A549 (cell line): ENCODE measurements at regions not wholly inside any gene's neighbourhood (a gene's known extent, or its start where the extent isn't known, plus 50 kb on each side); places are given as distances from the start of the nearest gene placed in this dataset.
A peak's percentile ranks its signal among the peaks of the same experiment; 100 is the strongest.

Source experiments
- ATAC-seq, 2 experiments: fragments of 200-7000 bp in 1 of 2; fragments of >200 bp in 1 of 2; cut with Nextera tagmentation in 1 of 2; cut with Tn5 transposase in 1 of 2; 3 replicates each; pipeline versions ENCODE4 v1.8.0 to v1.9.1; 2018 to 2020; ENCODE audit warnings: mild to moderate bottlenecking in 1 of 2, moderate library complexity in 1 of 2
- CTCF ChIA-PET: fragments of 300-600 bp; sonication (Branson Sonifier 250); formaldehyde crosslinking; extraction: SDS; loops from one replicate; lab custom pipeline; 2021; ENCODE audit warnings: antibody characterized with exemption, inconsistent platforms; lab: Yijun Ruan, JAX
- POLR2A ChIA-PET: fragments of 350-600 bp; formaldehyde crosslinking; extraction: SDS; loops from one replicate; lab custom pipeline; 2021; ENCODE audit warnings: antibody characterized with exemption, inconsistent platforms; lab: Yijun Ruan, JAX
- DNase-seq, 2 experiments: peaks; one replicate each; pipeline versions ENCODE4 v3.0.0 to v3.0.0-alpha.2; 2011 to 2016; ENCODE audit warnings: low read depth in 1 of 2, low spot score in 1 of 2
- FAIRE-seq: peaks from 2 replicates; lab custom pipeline; 2011; peaks lifted over from hg19 to GRCh38; lab: Jason Lieb, UNC
- H3K27ac ChIP-seq, 2 experiments: fragments of >200 bp; sonication (Bioruptor Twin); formaldehyde crosslinking; 3 replicates each; pipeline ENCODE4 v1.5.1; 2016 to 2017
- H3K4me1 ChIP-seq: fragments of >200 bp; sonication (Bioruptor Twin); formaldehyde crosslinking; 3 replicates; pipeline ENCODE4 v1.6.1; 2016
- H3K4me2 ChIP-seq: fragments of >200 bp; sonication (Bioruptor Twin); formaldehyde crosslinking; 3 replicates; pipeline ENCODE4 v1.6.1; 2016
- H3K4me3 ChIP-seq: fragments of >200 bp; sonication (Bioruptor Twin); formaldehyde crosslinking; 3 replicates; pipeline ENCODE4 v1.5.1; 2016
- H3K9me3 ChIP-seq: fragments of >200 bp; sonication (Bioruptor Twin); formaldehyde crosslinking; 3 replicates; pipeline ENCODE4 v1.6.1; 2016
- BCL3 ChIP-seq: fragments of >200 bp; sonication (Bioruptor Twin); formaldehyde crosslinking; IDR thresholded peaks from 3 replicates; pipeline ENCODE4 v1.6.1; 2016
- CBX8 ChIP-seq: fragments of 200-600 bp; sonication (generic); IDR thresholded peaks from 2 replicates; pipeline ENCODE4 v1.6.1; 2016
- CEBPB ChIP-seq, 2 experiments: fragments of >200 bp in 1 of 2; sonication (Bioruptor Twin) in 1 of 2; formaldehyde crosslinking in 1 of 2; IDR thresholded peaks; 2 replicates each; pipeline ENCODE4 v1.6.1; 2012 to 2016
- CHD4 ChIP-seq: fragments of 200-600 bp; sonication (generic); IDR thresholded peaks from 2 replicates; pipeline ENCODE4 v1.6.1; 2016; ENCODE audit warnings: antibody characterized with exemption, mild to moderate bottlenecking, borderline replicate concordance
- EHMT2 ChIP-seq: fragments of 200-600 bp; sonication (generic); IDR thresholded peaks from 2 replicates; pipeline ENCODE4 v1.6.1; 2016; ENCODE audit warnings: antibody characterized with exemption, low read depth, mild to moderate bottlenecking, moderate library complexity
- ELK1 ChIP-seq: fragments of 150-350 bp; IDR thresholded peaks from 2 replicates; pipeline ENCODE4 v1.6.1; 2014; ENCODE audit warnings: low read depth, mild to moderate bottlenecking, low read length
- ESRRA ChIP-seq: fragments of 150-350 bp; IDR thresholded peaks from 2 replicates; pipeline ENCODE4 v1.6.1; 2014; ENCODE audit warnings: mild to moderate bottlenecking, low read length, borderline replicate concordance
- FOSB ChIP-seq: fragments of 250-450 bp; sonication (Bioruptor Pico); IDR thresholded peaks from 2 replicates; pipeline ENCODE4 v1.5.0; 2020; ENCODE audit warnings: mild to moderate bottlenecking, moderate library complexity
- FOSL2 ChIP-seq, 2 experiments: fragments of 450-650 bp in 1 of 2; fragments of >200 bp in 1 of 2; sonication (Bioruptor Twin) in 1 of 2; formaldehyde crosslinking; IDR thresholded peaks; 2 replicates each; pipeline versions ENCODE4 v1.5.0 to v1.6.1; 2016 to 2020; ENCODE audit warnings: mild to moderate bottlenecking in 1 of 2, moderate library complexity in 1 of 2
- FOXS1 ChIP-seq: fragments of 250-450 bp; sonication (Bioruptor Pico); IDR thresholded peaks from 2 replicates; pipeline ENCODE4 v1.5.0; 2020; ENCODE audit warnings: mild to moderate bottlenecking, moderate library complexity
- HES2 ChIP-seq: fragments of >200 bp; sonication (Bioruptor Twin); formaldehyde crosslinking; IDR thresholded peaks from 2 replicates; pipeline ENCODE4 v1.6.1; 2016
- JUN ChIP-seq, 2 experiments: fragments of >200 bp; sonication (Bioruptor Twin); formaldehyde crosslinking; IDR thresholded peaks; 2 replicates in 1 of 2; 3 replicates in 1 of 2; pipeline ENCODE4 v1.6.1; 2016 to 2017
- JUNB ChIP-seq: fragments of >200 bp; sonication (Bioruptor Twin); formaldehyde crosslinking; IDR thresholded peaks from 2 replicates; pipeline ENCODE4 v1.6.1; 2016
- MAFK ChIP-seq: fragments of 450-650 bp; IDR thresholded peaks from 2 replicates; pipeline ENCODE4 v1.6.1; 2014; ENCODE audit not compliant: partially characterized antibody
- MYC ChIP-seq: IDR thresholded peaks from 2 replicates; pipeline ENCODE4 v1.6.1; 2012; ENCODE audit warnings: mild to moderate bottlenecking, inconsistent platforms, low read length, improper control_type of control experiment, borderline replicate concordance
- NPAS2 ChIP-seq: fragments of 250-450 bp; sonication (Bioruptor Pico); IDR thresholded peaks from 2 replicates; pipeline ENCODE4 v1.8.0; 2022; ENCODE audit warnings: mild to moderate bottlenecking, moderate library complexity, borderline replicate concordance
- NR3C1 ChIP-seq: fragments of >200 bp; sonication (Bioruptor Twin); formaldehyde crosslinking; IDR thresholded peaks from 3 replicates; pipeline ENCODE4 v1.6.1; 2017
- PBX3 ChIP-seq: IDR thresholded peaks from 2 replicates; pipeline ENCODE4 v1.6.1; 2012
- PHF8 ChIP-seq: fragments of 200-600 bp; sonication (generic); IDR thresholded peaks from 2 replicates; pipeline ENCODE4 v1.6.1; 2016; ENCODE audit warnings: low read depth, mild to moderate bottlenecking, antibody characterized with exemption, moderate library complexity, borderline replicate concordance
- RFX5 ChIP-seq: fragments of 450-650 bp; IDR thresholded peaks from 2 replicates; pipeline ENCODE4 v1.7.1; 2014; ENCODE audit warnings: antibody characterized with exemption, mild to moderate bottlenecking, moderate library complexity
- USF2 ChIP-seq: fragments of 450-650 bp; IDR thresholded peaks from 2 replicates; pipeline ENCODE4 v1.6.1; 2014; ENCODE audit warnings: antibody characterized with exemption
- ZFP36 ChIP-seq: fragments of 450-650 bp; IDR thresholded peaks from 2 replicates; pipeline ENCODE4 v1.6.1; 2014; ENCODE audit warnings: borderline replicate concordance; ENCODE audit not compliant: partially characterized antibody
- ZNF302 ChIP-seq: fragments of 250-450 bp; sonication (Bioruptor Pico); IDR thresholded peaks from 2 replicates; pipeline ENCODE4 v1.9.0; 2021; ENCODE audit warnings: inconsistent platforms, mild to moderate bottlenecking, moderate library complexity
- WGBS: methylation state at CpG from one replicate; pipeline ENCODE4 v1.1.6; 2017; ENCODE audit errors: missing lambda C conversion rate; 5-methylcytosine and 5-hydroxymethylcytosine counted together
- TF ChIP-seq, protein P1 (sequence below): fragments of 250-450 bp; sonication (Bioruptor Pico); IDR thresholded peaks from 2 replicates; pipeline ENCODE4 v1.5.0; 2020; ENCODE audit warnings: low read depth, mild to moderate bottlenecking, moderate library complexity
- TF ChIP-seq, protein P2 (sequence below): IDR thresholded peaks from 2 replicates; pipeline ENCODE4 v1.6.1; 2012

DNA sequence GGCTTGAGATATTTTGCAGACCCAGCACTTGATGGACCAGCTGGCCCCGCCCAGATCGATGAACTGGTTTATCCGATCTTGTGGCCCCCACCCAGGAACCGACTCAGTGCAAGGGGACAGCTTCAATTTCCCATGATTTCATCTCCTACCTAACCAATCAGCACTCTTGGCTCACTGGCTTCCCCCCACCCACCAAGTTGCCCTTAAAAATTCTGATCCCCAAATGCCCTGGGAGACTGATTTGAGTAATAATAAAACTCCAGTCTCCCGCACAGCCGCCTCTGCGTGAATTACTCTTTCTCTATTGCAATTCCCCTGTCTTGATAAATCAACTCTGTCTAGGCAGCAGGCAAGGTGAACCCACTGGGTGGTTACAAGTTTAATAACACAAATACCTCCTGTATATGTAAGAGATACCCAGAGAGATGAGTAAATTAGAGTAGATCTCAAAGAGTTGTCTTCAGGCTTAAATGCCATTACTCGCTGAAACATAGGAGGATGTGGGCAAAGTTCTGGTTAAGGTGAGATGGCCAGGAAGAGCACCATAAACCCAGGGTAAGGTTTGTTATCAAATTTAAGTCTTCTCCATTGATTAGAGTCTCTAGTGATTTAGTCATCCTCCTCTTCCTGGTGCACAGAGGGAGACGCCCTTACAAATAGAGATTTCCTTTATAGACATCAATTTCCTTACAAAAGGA, 222.8 kb downstream of the ARL4C start:
- no peak overlapping the region for H3K4me2 ChIP-seq
- ATAC-seq (no peak), DNase-seq (no peak), FAIRE-seq (no peak)
- H3K4me1 ChIP-seq, result no peaks in the 10 kb centered on the region
- H3K27ac ChIP-seq, result peak overlapping the region in 1 of 2 experiments; percentile 15; a peak in 1 of 6 replicates
- TF ChIP-seq, protein P1, sequence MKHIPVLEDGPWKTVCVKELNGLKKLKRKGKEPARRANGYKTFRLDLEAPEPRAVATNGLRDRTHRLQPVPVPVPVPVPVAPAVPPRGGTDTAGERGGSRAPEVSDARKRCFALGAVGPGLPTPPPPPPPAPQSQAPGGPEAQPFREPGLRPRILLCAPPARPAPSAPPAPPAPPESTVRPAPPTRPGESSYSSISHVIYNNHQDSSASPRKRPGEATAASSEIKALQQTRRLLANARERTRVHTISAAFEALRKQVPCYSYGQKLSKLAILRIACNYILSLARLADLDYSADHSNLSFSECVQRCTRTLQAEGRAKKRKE (CRISPR knock-in tag), result no peak
- no peak for TF ChIP-seq JUN (IDR thresholded peaks at IDR 0.05)
- TF ChIP-seq FOSB (CRISPR knock-in tag), result no peak
- no peak for TF ChIP-seq MAFK
- TF ChIP-seq PBX3, result no peak
- H3K9me3 ChIP-seq, result 0 out of 3 replicates have a peak, but pooled peaks cover 4% of the 10 kb centered on the region
- 95% methylated on average over 9 of the region's 9 CpGs for WGBS
- ChIA-PET POLR2A (no interaction called here), CTCF (no interaction called here)
- no peak overlapping the region for H3K4me3 ChIP-seq

DNA sequence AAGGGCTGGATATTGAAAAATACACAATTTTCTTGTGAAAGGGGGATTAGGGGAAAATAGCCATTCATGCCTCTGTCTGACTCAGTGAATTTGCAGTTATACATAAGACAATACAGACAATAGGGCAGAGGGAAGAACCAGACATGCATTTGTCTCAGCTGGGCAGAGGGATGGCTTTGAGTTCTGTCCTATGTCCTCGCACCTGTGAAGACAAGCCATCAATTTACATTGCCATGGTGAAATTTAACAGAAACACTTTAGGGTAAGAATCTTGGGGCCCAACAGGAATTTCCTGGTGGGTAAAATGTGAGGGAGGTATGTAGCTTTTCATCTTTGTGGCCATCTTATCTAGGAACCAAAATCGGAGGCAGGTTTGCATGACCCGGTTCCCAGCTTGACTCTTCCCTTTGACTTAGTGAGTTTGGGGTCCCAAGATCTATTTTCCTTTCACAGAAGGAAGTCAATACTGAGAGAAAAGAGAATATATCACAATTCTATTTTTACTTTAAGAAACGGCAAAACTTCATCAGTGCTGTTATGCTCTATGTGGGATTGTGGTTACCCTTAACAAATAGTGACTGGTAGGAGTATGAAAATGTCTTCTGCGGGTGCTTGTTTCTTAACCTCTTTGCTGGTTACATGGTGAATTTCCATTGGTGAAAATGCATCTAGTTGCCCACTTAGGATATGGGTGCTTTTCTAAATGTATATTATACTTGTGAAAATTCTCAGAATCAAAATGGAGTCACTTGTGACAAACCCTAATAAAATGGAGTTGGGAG, 221.8 kb downstream of the SPP2 start:
- Histone ChIP-seq H3K9me3 (no peaks in the 10 kb centered on the region), H3K4me2 (no peak overlapping the region), H3K4me1 (no peaks in the 10 kb centered on the region), H3K4me3 (no peak overlapping the region), H3K27ac (peak overlapping the region in 1 of 2 experiments; percentile 24; a peak in 1 of 6 replicates)
- 94% methylated on average over 5 of the region's 5 CpGs for WGBS
- TF ChIP-seq CBX8 (no peak), FOXS1 (CRISPR knock-in tag) (no peak), JUNB (no peak), NPAS2 (no peak), CEBPB (IDR thresholded peaks at IDR 0.05) (no peak), USF2 (no peak), RFX5 (no peak), ZFP36 (no peak), JUN (IDR thresholded peaks at IDR 0.05) (no peak), HES2 (no peak), PHF8 (no peak)
- TF ChIP-seq, protein P2, sequence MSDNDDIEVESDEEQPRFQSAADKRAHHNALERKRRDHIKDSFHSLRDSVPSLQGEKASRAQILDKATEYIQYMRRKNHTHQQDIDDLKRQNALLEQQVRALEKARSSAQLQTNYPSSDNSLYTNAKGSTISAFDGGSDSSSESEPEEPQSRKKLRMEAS, result no peak
- FAIRE-seq, result no peak
- CTCF ChIA-PET, result interaction anchor here (0.7 to 2.1 kb wide), 7 partner anchors 14 to 415 kb away, joined by 3 to 6 read pairs (median 3); no protein-coding TSS in a partner anchor
- DNase-seq, result no peak
- POLR2A ChIA-PET, result no interaction called here
- no peak for ATAC-seq

- CTCF ChIA-PET, result interaction anchor here (0.8 to 2.1 kb wide), 7 partner anchors 13 to 296 kb away, joined by 3 to 6 read pairs (median 3); no protein-coding TSS in a partner anchor
- Histone ChIP-seq H3K4me3 (no peak overlapping the region), H3K9me3 (no peaks in the 10 kb centered on the region), H3K27ac (no peak overlapping the region), H3K4me2 (no peak overlapping the region), H3K4me1 (no peaks in the 10 kb centered on the region)
- FAIRE-seq (no peak), DNase-seq (no peak), ATAC-seq (peak; percentile 70 to 74; a peak in 5 of 6 replicates)
- WGBS, result 85% methylated on average over 4 of the region's 4 CpGs
- POLR2A ChIA-PET, result no interaction called here
- TF ChIP-seq FOXS1 (CRISPR knock-in tag), result no peak
- no peak for TF ChIP-seq ELK1
- TF ChIP-seq BCL3, result no peak
- no peak for TF ChIP-seq EHMT2
- TF ChIP-seq PBX3, result no peak
- TF ChIP-seq ESRRA, result no peak
- no peak for TF ChIP-seq JUN (IDR thresholded peaks at IDR 0.05)
- no peak for TF ChIP-seq FOSL2 (IDR thresholded peaks at IDR 0.05)
- no peak for TF ChIP-seq FOSL2 (CRISPR knock-in tag; IDR thresholded peaks at IDR 0.05)
- TF ChIP-seq CBX8, result no peak
- TF ChIP-seq CHD4, result no peak
- no peak for TF ChIP-seq MYC
- TF ChIP-seq NR3C1, result no peak
- no peak for TF ChIP-seq ZNF302 (CRISPR knock-in tag)
Measured at GRCh38 chr2:234271338-234271737, 220.8 kb downstream of the SPP2 start.
